GM12878 (cell line): ENCODE measurements at regions not wholly inside any gene's neighbourhood (a gene's known extent, or its start where the extent isn't known, plus 50 kb on each side); places are given as distances from the start of the nearest gene placed in this dataset.
A peak's percentile ranks its signal among the peaks of the same experiment; 100 is the strongest.

Experiments used
- ATAC-seq: fragments of 200-7000 bp; cut with Tn5 transposase; 3 replicates; pipeline ENCODE4 v1.9.1; 2020; ENCODE audit warnings: mild to moderate bottlenecking, moderate library complexity
- BruUV-seq: library from RNA; stranded (reverse); fragments of 400-500 nt; replicated peaks from 2 replicates; lab custom pipeline; 2021; lab: Mats Ljungman, UMichigan
- CTCF ChIA-PET: fragments of 300-600 bp; sonication (Branson Sonifier 250); formaldehyde crosslinking; extraction: SDS; loops from one replicate; lab custom pipeline; 2021; ENCODE audit warnings: inconsistent platforms; lab: Yijun Ruan, JAX
- POLR2A ChIA-PET: fragments of 350-600 bp; formaldehyde crosslinking; extraction: SDS; loops from one replicate; lab custom pipeline; 2021; ENCODE audit warnings: inconsistent platforms; lab: Charles Lee
- RAD21 ChIA-PET: fragments of 300-600 bp; sonication (Branson Sonifier 250); formaldehyde crosslinking; loops from one replicate; lab custom pipeline; 2023; ENCODE audit warnings: antibody characterized with exemption; ENCODE audit not compliant: unreplicated experiment; lab: Charles Lee
- SMC1A ChIA-PET: fragments of 300-600 bp; sonication (Branson Sonifier 250); formaldehyde crosslinking; loops from one replicate; lab custom pipeline; 2023; ENCODE audit not compliant: unreplicated experiment, uncharacterized antibody; lab: Charles Lee
- DNase-seq: peaks from one replicate; pipeline ENCODE4 v3.0.0-alpha.2; 2011; ENCODE audit warnings: low read depth, low spot score
- FAIRE-seq: peaks from 3 replicates; lab custom pipeline; 2011; peaks lifted over from hg19 to GRCh38; lab: Jason Lieb, UNC
- H2AFZ ChIP-seq: 2 replicates; pipeline ENCODE4 v1.6.0; 2011; ENCODE audit warnings: low read depth, low read length, control low read depth; ENCODE audit not compliant: control insufficient read depth
- H3K27ac ChIP-seq: 2 replicates; pipeline ENCODE4 v1.5.1; 2011; ENCODE audit warnings: control low read depth; ENCODE audit not compliant: control insufficient read depth, insufficient read depth
- H3K27me3 ChIP-seq, 2 experiments: replicated peaks in 1 of 2; 2 replicates each; pipeline versions ENCODE4 v1.6.0 to v1.6.1; 2011; ENCODE audit warnings: low read length in 1 of 2; ENCODE audit not compliant: control insufficient read depth in 2 of 2, insufficient read depth in 2 of 2
- H3K36me3 ChIP-seq, 2 experiments: 2 replicates each; pipeline ENCODE4 v1.5.1; 2011; ENCODE audit warnings: low read length in 1 of 2; ENCODE audit not compliant: control insufficient read depth in 2 of 2, insufficient read depth in 2 of 2
- H3K4me1 ChIP-seq: 2 replicates; pipeline ENCODE4 v1.6.1; 2011; ENCODE audit warnings: mild to moderate bottlenecking, low read length, moderate library complexity, mixed read lengths; ENCODE audit not compliant: control insufficient read depth, insufficient read depth
- H3K4me2 ChIP-seq: 2 replicates; pipeline ENCODE4 v1.6.0; 2011; ENCODE audit warnings: control low read depth; ENCODE audit not compliant: control insufficient read depth, insufficient read depth
- H3K4me3 ChIP-seq: fragments of 200-600 bp; sonication (generic); 2 replicates; pipeline ENCODE4 v1.5.1; 2016
- H3K79me2 ChIP-seq: 2 replicates; pipeline ENCODE4 v1.6.0; 2011; ENCODE audit warnings: low read length; ENCODE audit not compliant: control insufficient read depth, insufficient read depth
- H3K9ac ChIP-seq: 2 replicates; pipeline ENCODE4 v1.8.0; 2011; ENCODE audit warnings: low read length, control low read depth, mixed read lengths; ENCODE audit not compliant: control insufficient read depth, insufficient read depth
- H3K9me3 ChIP-seq: replicated peaks from 3 replicates; pipeline ENCODE4 v1.5.1; 2011; ENCODE audit warnings: mild to moderate bottlenecking, low read length; ENCODE audit not compliant: control insufficient read depth, insufficient read depth
- H4K20me1 ChIP-seq: 2 replicates; pipeline ENCODE4 v1.6.0; 2011; ENCODE audit not compliant: control insufficient read depth, insufficient read depth
- ASH2L ChIP-seq: fragments of 300-600, 200-600 bp; sonication (generic); IDR thresholded peaks from 2 replicates; pipeline ENCODE4 v1.6.1; 2017; ENCODE audit warnings: low read depth, mild to moderate bottlenecking, borderline replicate concordance
- GATAD2B ChIP-seq: fragments of 450-650 bp; conservative IDR thresholded peaks from 2 replicates; pipeline ENCODE4 v1.6.1; 2017; ENCODE audit warnings: low read depth, mild to moderate bottlenecking, moderate library complexity
- HDAC2 ChIP-seq: fragments of 200-600 bp; sonication (generic); IDR thresholded peaks from 2 replicates; pipeline ENCODE4 v1.6.1; 2017
- POLR2AphosphoS2 ChIP-seq: IDR thresholded peaks from 2 replicates; pipeline ENCODE4 v1.6.1; 2011; ENCODE audit warnings: low read depth, mild to moderate bottlenecking, low read length, improper control_type of control experiment, moderate library complexity
- SPI1 ChIP-seq: IDR thresholded peaks from 2 replicates; pipeline ENCODE4 v1.6.1; 2011; ENCODE audit warnings: low read depth, mild to moderate bottlenecking, low read length, moderate library complexity, borderline replicate concordance; ENCODE audit not compliant: insufficient read depth
- SUZ12 ChIP-seq: fragments of 200-600 bp; sonication (generic); IDR thresholded peaks from one replicate; pipeline ENCODE4 v1.6.1; 2018; ENCODE audit warnings: antibody characterized with exemption, mild to moderate bottlenecking; ENCODE audit not compliant: unreplicated experiment
- ZNF207 ChIP-seq: fragments of 450-650 bp; IDR thresholded peaks from 2 replicates; pipeline ENCODE4 v1.6.1; 2014; ENCODE audit warnings: antibody characterized with exemption, mild to moderate bottlenecking, borderline replicate concordance
- WGBS: methylation state at CpG from one replicate; pipeline ENCODE4 v1.1.6; 2016; ENCODE audit warnings: low lambda C conversion rate; ENCODE audit not compliant: insufficient replicate concordance, insufficient coverage; ENCODE audit errors: missing lambda C conversion rate; 5-methylcytosine and 5-hydroxymethylcytosine counted together
- in situ Hi-C: fragments of 300-500 bp; cut with MboI; formaldehyde crosslinking; loops from 9 replicates; pipeline ENCODE4 v1.14.3; 2018; ENCODE audit warnings: mixed read lengths
- intact Hi-C: fragments of 100-400 bp; cut with micrococcal nuclease; formaldehyde crosslinking; loops from one replicate; pipeline ENCODE4 v1.14.2; 2022; ENCODE audit not compliant: unreplicated experiment
- TF ChIP-seq, protein P1 (sequence below): IDR thresholded peaks from 2 replicates; pipeline ENCODE4 v1.6.1; 2011; ENCODE audit warnings: low read depth, low read length, improper control_type of control experiment, borderline replicate concordance

DNA sequence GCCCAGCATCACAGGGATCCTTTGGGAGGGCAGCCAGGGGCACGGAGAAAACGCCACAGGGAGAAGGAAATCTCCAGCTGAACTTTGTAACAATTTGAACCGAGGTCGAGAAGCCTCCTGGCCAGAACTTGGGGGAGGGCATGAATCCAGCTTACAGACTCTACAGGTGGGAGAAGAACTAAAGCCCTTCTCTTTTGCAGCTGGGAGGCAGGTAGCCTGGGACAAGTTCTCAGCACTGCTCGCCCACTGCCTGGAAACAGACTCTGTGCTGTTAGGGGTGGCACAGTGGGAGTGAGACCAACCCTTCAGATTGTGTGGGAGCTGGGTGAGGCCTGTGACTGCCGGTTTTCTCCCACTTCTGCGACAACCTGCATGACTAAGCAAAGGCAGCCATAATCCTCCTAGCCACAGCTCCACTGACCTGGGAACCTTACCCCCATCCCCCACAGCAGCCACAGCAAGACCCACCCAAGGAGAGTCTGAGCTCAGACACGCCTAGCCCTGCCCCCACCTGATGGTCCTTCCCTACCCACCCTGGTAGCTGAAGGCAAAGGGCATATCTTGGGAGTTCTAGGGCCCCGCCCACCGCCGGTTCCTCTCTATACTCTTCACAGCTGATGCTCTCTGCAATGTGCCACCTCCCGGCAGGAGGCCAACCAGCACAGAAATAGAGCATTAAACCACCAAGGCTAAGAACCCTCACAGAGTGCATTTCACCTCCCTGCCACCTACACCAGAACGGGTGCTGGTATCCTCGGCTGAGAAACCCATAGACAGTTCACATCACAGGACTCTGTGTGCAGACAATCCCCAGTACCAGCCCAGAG, 136.0 kb upstream of the SIX2 start (continued):
- TF ChIP-seq, protein P1, sequence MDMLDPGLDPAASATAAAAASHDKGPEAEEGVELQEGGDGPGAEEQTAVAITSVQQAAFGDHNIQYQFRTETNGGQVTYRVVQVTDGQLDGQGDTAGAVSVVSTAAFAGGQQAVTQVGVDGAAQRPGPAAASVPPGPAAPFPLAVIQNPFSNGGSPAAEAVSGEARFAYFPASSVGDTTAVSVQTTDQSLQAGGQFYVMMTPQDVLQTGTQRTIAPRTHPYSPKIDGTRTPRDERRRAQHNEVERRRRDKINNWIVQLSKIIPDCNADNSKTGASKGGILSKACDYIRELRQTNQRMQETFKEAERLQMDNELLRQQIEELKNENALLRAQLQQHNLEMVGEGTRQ = no peak
- TF ChIP-seq ZNF207 (no peak), HDAC2 (no peak)
- TF ChIP-seq, all 136 proteins: peak for 0

DNA sequence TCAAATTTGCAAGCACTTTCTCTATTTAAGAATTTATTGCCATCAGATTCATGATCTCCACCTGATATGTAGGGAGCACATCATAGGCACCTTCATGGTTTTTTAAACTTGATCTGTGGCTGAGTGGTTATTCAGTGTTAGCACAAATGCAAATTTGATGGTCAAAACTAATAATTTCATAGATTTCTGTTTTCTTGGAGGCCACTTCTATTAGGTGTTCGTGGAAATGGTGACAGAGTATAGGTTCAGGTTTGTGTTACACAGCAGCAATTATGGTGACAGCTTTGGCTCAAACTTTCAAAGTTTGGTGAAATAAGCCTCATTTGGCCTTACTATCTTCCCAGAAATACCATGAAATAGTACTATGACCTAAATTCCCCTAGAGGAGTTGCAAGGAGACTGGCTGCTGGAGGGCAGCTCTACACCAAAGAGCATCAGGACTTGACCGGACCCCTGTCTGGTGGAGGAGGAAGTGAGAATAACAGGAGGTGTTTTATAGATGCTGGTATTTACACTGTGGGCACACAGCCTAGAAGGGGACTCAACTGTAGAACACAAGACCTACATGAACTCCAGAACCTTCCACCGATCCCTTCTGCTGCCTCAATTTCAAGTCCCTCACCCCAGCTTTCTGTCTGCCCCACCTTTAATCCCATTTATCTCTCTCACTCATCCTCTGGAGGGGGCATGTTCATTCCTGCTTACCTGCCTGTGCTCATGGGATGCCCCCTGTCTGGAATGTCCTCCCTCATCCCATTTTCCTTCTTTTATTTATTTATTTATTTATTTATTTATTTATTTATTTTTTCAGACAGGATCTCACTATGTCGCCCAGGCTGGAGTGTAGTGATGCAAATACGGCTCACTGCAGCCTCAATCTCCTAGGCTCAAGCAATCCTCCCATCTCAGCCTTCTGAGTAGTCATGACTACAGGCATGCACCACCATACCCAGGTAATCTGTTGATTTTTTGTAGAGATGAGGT, 132.9 kb upstream of the SIX2 start:
- in situ Hi-C loops = no loop called here
- DNase-seq = no peak
- Histone ChIP-seq H3K79me2 (no peaks in the 10 kb centered on the region), H3K4me2 (0 out of 2 replicates have a peak overlapping the region, but pooled peaks have one; percentile 33), H3K36me3 (no peaks in the 10 kb centered on the region), H3K27ac (no peak overlapping the region), H3K9me3 (no peaks in the 10 kb centered on the region), H3K4me3 (no peak overlapping the region), H4K20me1 (no peaks in the 10 kb centered on the region), H3K27me3 (peaks cover 0 to 2% of the 10 kb centered on the region in 2 experiments; a peak in 1 of 4 replicates), H3K9ac (no peak overlapping the region), H2AFZ (no peak overlapping the region), H3K4me1 (peaks cover 4% of the 10 kb centered on the region; the same call in 1 of the 2 replicates)
- no peak for FAIRE-seq
- RAD21 ChIA-PET = no interaction called here
- CTCF ChIA-PET = no interaction called here
- intact Hi-C loops = no loop called here
- no TSS peak for BruUV-seq
- TF ChIP-seq ASH2L (no peak), GATAD2B (no peak), POLR2AphosphoS2 (no peak), SUZ12 (no peak), SPI1 (peak; percentile 70; the same call in 1 of the 2 replicates)
- ATAC-seq = peak; percentile 79
- SMC1A ChIA-PET = no interaction called here
- POLR2A ChIA-PET = no interaction called here
- WGBS = 32% methylated on average over 5 of the region's 5 CpGs
